AG09319 (cell line): ENCODE measurements at regions not wholly inside any gene's neighbourhood (a gene's known extent, or its start where the extent isn't known, plus 50 kb on each side); places are given as distances from the start of the nearest gene placed in this dataset.

ENCODE experiments used
- DNase-seq: peaks from one replicate; pipeline ENCODE4 v3.0.0-alpha.2; 2010; ENCODE audit warnings: low read depth; ENCODE audit errors: extremely low read depth
- TF ChIP-seq, protein P1 (sequence below): IDR thresholded peaks from 2 replicates; pipeline ENCODE4 v1.5.1; 2011; ENCODE audit warnings: low read depth, mild to moderate bottlenecking, inconsistent platforms, low read length, moderate library complexity

- TF ChIP-seq, protein P1, sequence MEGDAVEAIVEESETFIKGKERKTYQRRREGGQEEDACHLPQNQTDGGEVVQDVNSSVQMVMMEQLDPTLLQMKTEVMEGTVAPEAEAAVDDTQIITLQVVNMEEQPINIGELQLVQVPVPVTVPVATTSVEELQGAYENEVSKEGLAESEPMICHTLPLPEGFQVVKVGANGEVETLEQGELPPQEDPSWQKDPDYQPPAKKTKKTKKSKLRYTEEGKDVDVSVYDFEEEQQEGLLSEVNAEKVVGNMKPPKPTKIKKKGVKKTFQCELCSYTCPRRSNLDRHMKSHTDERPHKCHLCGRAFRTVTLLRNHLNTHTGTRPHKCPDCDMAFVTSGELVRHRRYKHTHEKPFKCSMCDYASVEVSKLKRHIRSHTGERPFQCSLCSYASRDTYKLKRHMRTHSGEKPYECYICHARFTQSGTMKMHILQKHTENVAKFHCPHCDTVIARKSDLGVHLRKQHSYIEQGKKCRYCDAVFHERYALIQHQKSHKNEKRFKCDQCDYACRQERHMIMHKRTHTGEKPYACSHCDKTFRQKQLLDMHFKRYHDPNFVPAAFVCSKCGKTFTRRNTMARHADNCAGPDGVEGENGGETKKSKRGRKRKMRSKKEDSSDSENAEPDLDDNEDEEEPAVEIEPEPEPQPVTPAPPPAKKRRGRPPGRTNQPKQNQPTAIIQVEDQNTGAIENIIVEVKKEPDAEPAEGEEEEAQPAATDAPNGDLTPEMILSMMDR = no peak
- DNase-seq = no peak
Observed at GRCh38 chr2:156042895-156043294, 289.6 kb downstream of the NR4A2 start.

DNA sequence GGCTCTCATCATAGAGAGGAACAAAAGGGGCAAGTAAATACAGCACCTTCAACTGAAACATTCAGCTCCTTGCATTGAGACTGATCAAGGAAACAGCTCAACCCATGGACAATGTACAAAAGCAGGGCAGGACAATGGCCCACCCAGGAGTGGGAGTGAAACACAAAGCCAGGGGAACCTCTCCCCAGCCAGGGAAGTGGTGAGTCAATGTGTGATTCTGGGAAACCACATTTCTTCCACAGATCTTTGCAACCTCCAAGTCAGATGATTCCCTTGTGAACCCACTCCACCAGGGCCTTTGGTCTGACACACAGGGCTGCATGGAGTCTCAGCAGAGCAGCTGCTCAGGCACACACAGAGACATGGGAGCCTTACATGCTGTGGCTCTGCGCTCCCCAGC lies 294.5 kb downstream of the NR4A2 start:
- TF ChIP-seq, protein P1 = no peak
- no peak for DNase-seq

- TF ChIP-seq, protein P1 = no peak
- no peak for DNase-seq
Observed at GRCh38 chr2:156037482-156037881, 295.0 kb downstream of the NR4A2 start.

DNA sequence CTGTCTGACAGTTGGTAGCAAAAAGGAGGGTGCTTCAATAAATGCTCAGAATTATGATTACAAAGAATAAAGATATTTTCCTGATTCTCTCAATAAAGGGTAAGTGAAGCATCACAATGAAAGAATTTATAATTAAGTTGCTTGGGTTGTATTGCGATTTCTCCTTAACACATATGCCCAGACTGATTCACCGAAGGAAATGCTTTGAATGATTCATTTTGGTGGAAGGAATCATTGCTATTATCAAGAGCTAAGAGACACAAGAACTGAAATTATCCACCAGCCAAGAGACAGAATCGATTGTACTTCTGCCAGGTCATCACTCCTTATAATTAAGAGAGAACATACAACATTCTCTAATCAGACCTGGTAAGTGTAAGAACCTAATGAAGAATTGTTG lies 301.4 kb downstream of the NR4A2 start:
- DNase-seq = no peak
- TF ChIP-seq, protein P1 = no peak

DNA sequence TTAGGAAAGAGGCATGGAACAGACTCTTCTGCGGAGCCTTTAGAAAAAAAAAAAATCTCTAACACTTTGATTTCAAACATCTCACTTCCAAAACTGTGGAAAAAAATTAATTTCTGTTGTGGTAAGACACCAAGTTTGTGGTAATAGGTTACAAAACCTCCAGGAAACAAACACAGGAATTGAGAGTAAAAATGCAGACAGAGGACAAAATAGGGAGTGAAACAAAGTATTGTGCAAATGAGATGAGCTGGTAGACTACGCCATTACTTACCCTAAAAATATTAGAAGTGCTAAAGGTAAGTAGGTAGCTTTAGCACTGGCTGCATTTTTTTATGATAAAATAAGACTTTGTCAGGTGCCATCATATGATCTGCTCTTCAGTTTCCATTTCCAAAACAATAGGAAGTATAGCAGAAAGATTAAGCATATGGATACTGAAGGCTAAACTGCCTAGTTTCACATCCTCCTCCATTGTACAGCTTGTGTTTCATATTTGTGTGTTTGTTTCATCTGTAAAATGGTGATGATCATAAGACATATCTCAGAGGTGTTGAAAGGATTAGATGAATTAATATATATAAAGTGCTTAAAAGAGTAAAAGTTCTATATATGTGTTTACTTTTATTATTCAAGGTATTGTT lies 309.2 kb downstream of the NR4A2 start:
- TF ChIP-seq, protein P1 = no peak
- no peak for DNase-seq

- TF ChIP-seq, protein P1 = no peak
- DNase-seq = no peak
Observed at GRCh38 chr2:156021146-156022040, 311.1 kb downstream of the NR4A2 start.

DNA sequence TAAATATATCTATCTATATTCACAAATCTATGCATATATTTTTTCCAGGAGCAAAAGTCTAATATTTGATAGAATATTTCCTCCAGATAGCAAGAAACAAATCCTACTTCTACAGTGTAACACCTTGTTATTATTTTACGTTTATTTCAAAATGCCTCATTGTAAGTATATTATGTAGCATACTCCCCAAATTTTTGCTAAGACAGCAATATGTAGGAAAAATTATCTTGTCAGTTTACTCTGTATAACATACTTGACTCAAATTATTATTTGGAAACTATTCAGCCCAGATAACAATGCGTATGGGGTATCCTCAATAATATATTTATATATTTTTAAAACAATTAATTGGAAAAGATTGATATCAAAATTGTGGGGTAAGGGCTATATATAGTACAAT lies 313.2 kb downstream of the NR4A2 start:
- TF ChIP-seq, protein P1 = no peak
- DNase-seq = no peak
